ENCODE measurements at regions not wholly inside any gene's neighbourhood (a gene's known extent, or its start where the extent isn't known, plus 50 kb on each side); places are given as distances from the start of the nearest gene placed in this dataset.

- no peak for TF ChIP-seq GABPA (IDR thresholded peaks at IDR 0.05; ENCODE audit: low read depth)
- Histone ChIP-seq H3K27me3 (ENCODE audit: insufficient read depth, poor library complexity, severe bottlenecking) (no peaks in the 10 kb centered on the region), H3K4me3 (replicated peaks; ENCODE audit: insufficient read depth, low read length) (no peak overlapping the region), H3K27ac (replicated peaks) (no peak overlapping the region)
- DNase-seq (ENCODE audit: low read depth in 1 of 2, low spot score in 1 of 2) = no peak
Observed at GRCh38 chr3:110027446-110028080, 690.2 kb upstream of the DPPA4 start.

GRCh38 chr3:110031975-110032374 is 694.6 kb upstream of the DPPA4 start:
- H3K4me3 ChIP-seq (replicated peaks; ENCODE audit: insufficient read depth, low read length) = no peak overlapping the region
- H3K27me3 ChIP-seq (ENCODE audit: insufficient read depth, poor library complexity, severe bottlenecking) = no peaks in the 10 kb centered on the region
- DNase-seq (ENCODE audit: low read depth in 1 of 2, low spot score in 1 of 2) = no peak
- TF ChIP-seq CTCF (IDR thresholded peaks at IDR 0.05; ENCODE audit: insufficient read depth, low read length) (no peak), POLR2AphosphoS5 (IDR thresholded peaks at IDR 0.05; ENCODE audit: low read depth) (no peak), GABPA (IDR thresholded peaks at IDR 0.05; ENCODE audit: low read depth) (no peak), REST (IDR thresholded peaks at IDR 0.05; ENCODE audit: insufficient replicate concordance, low read depth) (no peak), SPI1 (IDR thresholded peaks at IDR 0.05; ENCODE audit: borderline replicate concordance, low read depth) (no peak)
- H3K27ac ChIP-seq (replicated peaks) = no peak overlapping the region

GRCh38 chr3:110059431-110059830 is 722.1 kb upstream of the DPPA4 start:
- TF ChIP-seq POLR2AphosphoS5 (IDR thresholded peaks at IDR 0.05; ENCODE audit: low read depth) = no peak
- no peak for TF ChIP-seq CTCF (IDR thresholded peaks at IDR 0.05; ENCODE audit: insufficient read depth, low read length)
- DNase-seq (ENCODE audit: low read depth in 1 of 2, low spot score in 1 of 2) = no peak
- Histone ChIP-seq H3K27me3 (ENCODE audit: insufficient read depth, poor library complexity, severe bottlenecking) (no peaks in the 10 kb centered on the region), H3K27ac (replicated peaks) (no peak overlapping the region), H3K4me3 (replicated peaks; ENCODE audit: insufficient read depth, low read length) (no peak overlapping the region)

- TF ChIP-seq REST (IDR thresholded peaks at IDR 0.05; ENCODE audit: insufficient replicate concordance, low read depth) = no peak
- no peak for TF ChIP-seq POLR2AphosphoS5 (IDR thresholded peaks at IDR 0.05; ENCODE audit: low read depth)
- no peak for TF ChIP-seq SPI1 (IDR thresholded peaks at IDR 0.05; ENCODE audit: borderline replicate concordance, low read depth)
- TF ChIP-seq CTCF (IDR thresholded peaks at IDR 0.05; ENCODE audit: insufficient read depth, low read length) = no peak
- no peak for TF ChIP-seq GABPA (IDR thresholded peaks at IDR 0.05; ENCODE audit: low read depth)
- no peak overlapping the region for H3K4me3 ChIP-seq (replicated peaks; ENCODE audit: insufficient read depth, low read length)
- no peaks in the 10 kb centered on the region for H3K27me3 ChIP-seq (ENCODE audit: insufficient read depth, poor library complexity, severe bottlenecking)
- no peak for DNase-seq (ENCODE audit: low read depth in 1 of 2, low spot score in 1 of 2)
- no peak overlapping the region for H3K27ac ChIP-seq (replicated peaks)
Observed at GRCh38 chr3:110062716-110063115, 725.4 kb upstream of the DPPA4 start.
